ENCODE measurements at regions not wholly inside any gene's neighbourhood (a gene's known extent, or its start where the extent isn't known, plus 50 kb on each side); places are given as distances from the start of the nearest gene placed in this dataset.
A peak's percentile ranks its signal among the peaks of the same experiment; 100 is the strongest.
"Not testable (repeated sequence)": the region's sequence is repeated elsewhere in the genome, so short reads cannot be mapped to it uniquely, and the experiment has no call there.

DNA sequence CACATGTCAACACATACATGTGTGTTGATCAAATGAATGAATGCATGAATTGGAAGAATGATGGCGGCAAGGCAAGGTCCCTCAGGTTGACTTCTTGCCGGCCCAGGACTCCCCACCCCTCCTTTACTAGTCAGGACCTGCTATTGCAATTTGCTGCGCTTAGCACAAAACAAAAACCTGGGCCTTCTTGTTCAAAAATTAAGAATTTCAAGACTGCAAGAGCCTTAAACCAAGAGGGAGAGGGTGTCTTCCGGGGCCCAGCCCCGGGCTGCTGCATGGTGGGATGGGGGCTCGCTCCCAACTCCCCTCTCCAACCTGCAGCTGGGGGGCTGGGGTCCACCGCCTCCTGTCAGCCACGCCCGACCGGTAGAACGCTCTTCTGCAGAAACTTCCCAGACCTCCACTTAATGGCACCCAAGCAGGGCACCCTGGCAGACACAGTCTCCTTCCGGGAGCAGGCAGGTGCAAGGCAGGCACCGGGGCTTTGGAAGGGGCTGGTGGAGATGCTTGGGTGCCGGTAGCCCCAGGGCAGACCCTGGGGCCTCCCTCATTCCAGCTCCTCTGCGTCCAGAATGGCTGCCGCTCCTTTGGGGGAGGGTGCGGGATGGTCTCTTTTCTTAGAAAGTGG lies 2896.5 kb downstream of the RPIA start:
- H4K20me1 ChIP-seq (ENCODE audit: insufficient read depth); H3K4me1 ChIP-seq (replicated peaks; ENCODE audit: insufficient read depth); H3K4me2 ChIP-seq; H3K27ac ChIP-seq; intact Hi-C loops (cut with micrococcal nuclease; ENCODE audit: unreplicated experiment); BruUV-seq (replicated peaks); H3K9me2 ChIP-seq (ENCODE audit: insufficient read depth); H3K27me3 ChIP-seq (ENCODE audit: insufficient read depth, low read depth); H3K9me3 ChIP-seq (ENCODE audit: insufficient read depth, low read depth); DNase-seq; H3K36me3 ChIP-seq (ENCODE audit: low read depth); H3K4me3 ChIP-seq; CTCF ChIA-PET; H3K79me2 ChIP-seq (ENCODE audit: low read depth); H3F3A ChIP-seq (ENCODE audit: insufficient read depth, low read depth); H2AFZ ChIP-seq; POLR2A ChIA-PET (ENCODE audit: unreplicated experiment): not testable (repeated sequence)

DNA sequence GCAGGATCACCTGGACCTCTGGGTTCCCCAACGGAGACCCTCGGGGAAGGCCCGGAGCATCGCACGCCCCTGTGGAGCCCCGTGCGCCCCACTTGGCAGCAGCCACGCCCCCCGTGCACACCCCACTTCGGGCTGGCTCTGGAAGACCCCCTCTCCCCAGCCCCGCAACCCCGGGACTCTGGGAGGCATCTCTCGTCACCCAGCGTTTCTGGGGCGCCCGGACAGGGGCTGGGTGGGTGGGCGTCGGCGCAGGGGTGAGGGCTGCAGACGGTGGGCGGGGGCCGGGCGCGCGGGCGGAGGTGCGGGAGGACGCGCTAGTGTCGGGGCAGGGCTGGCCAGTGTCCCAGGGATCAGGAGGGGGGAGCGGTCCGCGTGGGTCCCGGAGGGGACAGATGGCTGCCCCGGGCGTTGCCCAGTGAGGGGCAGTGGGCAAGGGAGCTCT lies 2897.3 kb downstream of the RPIA start:
- H2AFZ ChIP-seq; H4K20me1 ChIP-seq (ENCODE audit: insufficient read depth); H3K4me2 ChIP-seq; H3K27me3 ChIP-seq (ENCODE audit: insufficient read depth, low read depth); H3K4me1 ChIP-seq (replicated peaks; ENCODE audit: insufficient read depth); POLR2A ChIA-PET (ENCODE audit: unreplicated experiment); H3K79me2 ChIP-seq (ENCODE audit: low read depth); DNase-seq; CTCF ChIA-PET; H3K9me3 ChIP-seq (ENCODE audit: insufficient read depth, low read depth); H3K9me2 ChIP-seq (ENCODE audit: insufficient read depth); H3K4me3 ChIP-seq; BruUV-seq (replicated peaks); H3F3A ChIP-seq (ENCODE audit: insufficient read depth, low read depth); H3K27ac ChIP-seq; H3K36me3 ChIP-seq (ENCODE audit: low read depth); intact Hi-C loops (cut with micrococcal nuclease; ENCODE audit: unreplicated experiment): not testable (repeated sequence)

DNA sequence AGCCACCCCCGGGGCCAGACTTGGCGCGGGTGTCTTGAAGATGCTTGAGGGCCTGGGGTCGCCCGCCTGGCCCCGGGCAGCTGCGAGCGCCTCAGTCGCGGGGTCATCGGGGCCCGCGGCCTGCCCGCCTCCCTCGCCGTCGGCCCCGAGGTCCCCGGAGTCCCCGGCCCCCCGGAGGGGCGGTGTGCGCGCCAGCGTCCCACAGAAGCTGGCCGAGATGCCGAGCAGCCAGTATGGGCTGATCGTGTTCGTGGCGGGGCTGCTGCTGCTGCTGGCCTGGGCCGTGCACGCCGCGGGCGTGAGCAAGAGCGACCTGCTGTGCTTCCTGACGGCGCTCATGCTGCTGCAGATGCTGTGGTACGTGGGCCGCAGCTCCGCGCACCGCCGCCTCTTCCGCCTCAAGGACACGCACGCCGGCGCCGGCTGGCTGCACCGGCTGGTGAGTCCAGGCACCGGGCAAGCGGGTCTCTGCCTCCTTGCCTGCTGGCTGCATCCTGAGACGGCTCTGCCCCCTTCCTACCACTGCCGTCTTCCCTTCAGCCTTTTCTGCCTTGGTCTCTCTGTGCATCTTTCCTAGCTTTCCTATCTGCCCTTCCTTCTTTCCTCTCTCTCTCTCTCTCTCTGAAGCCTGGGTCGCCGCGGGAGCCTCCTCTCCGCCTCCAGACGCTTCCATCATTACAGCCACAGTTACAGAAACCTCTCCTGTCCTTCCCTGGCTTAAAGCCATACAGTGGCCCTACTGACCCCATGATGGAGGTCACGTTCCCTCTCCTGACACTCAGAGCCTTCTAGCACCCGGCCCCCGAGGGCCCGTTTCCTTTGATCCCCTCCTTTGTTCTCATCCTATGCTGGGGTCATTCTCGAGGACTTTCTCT lies 2898.2 kb downstream of the RPIA start:
- H3K9me2 ChIP-seq (ENCODE audit: insufficient read depth); H3K4me3 ChIP-seq; H2AFZ ChIP-seq; POLR2A ChIA-PET (ENCODE audit: unreplicated experiment); H3K9me3 ChIP-seq (ENCODE audit: insufficient read depth, low read depth); CTCF ChIA-PET; BruUV-seq (replicated peaks); H3K27me3 ChIP-seq (ENCODE audit: insufficient read depth, low read depth); intact Hi-C loops (cut with micrococcal nuclease; ENCODE audit: unreplicated experiment); H3F3A ChIP-seq (ENCODE audit: insufficient read depth, low read depth); H3K4me2 ChIP-seq; H3K79me2 ChIP-seq (ENCODE audit: low read depth); H3K36me3 ChIP-seq (ENCODE audit: low read depth); H3K4me1 ChIP-seq (replicated peaks; ENCODE audit: insufficient read depth); H3K27ac ChIP-seq; DNase-seq; H4K20me1 ChIP-seq (ENCODE audit: insufficient read depth): not testable (repeated sequence)

DNA sequence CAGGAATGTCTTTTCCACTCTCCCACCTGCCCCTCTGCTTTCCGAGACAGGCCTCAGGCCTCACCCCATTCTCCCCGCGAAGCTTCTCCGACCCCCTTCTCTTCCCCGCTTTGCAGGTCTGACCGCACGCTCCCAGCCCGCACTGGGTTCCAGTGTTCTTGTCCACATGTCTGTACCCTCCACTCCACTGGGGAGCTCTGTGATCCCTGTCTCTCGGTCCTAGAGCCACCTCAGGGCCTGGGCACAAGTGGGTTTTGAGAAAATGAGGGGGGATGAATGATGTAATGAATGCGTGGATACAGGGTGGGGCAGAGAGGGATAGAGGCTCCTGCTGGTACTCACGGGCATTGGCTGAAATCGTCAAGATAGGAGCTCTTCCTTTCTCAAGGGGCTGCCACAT lies 2898.9 kb downstream of the RPIA start:
- H3K9me3 ChIP-seq (ENCODE audit: insufficient read depth, low read depth); H3F3A ChIP-seq (ENCODE audit: insufficient read depth, low read depth); BruUV-seq (replicated peaks); H3K36me3 ChIP-seq (ENCODE audit: low read depth); H3K27me3 ChIP-seq (ENCODE audit: insufficient read depth, low read depth); H4K20me1 ChIP-seq (ENCODE audit: insufficient read depth); POLR2A ChIA-PET (ENCODE audit: unreplicated experiment); H3K79me2 ChIP-seq (ENCODE audit: low read depth); DNase-seq; CTCF ChIA-PET; H3K27ac ChIP-seq; H2AFZ ChIP-seq; H3K4me3 ChIP-seq; H3K4me1 ChIP-seq (replicated peaks; ENCODE audit: insufficient read depth); H3K9me2 ChIP-seq (ENCODE audit: insufficient read depth); H3K4me2 ChIP-seq; intact Hi-C loops (cut with micrococcal nuclease; ENCODE audit: unreplicated experiment): not testable (repeated sequence)

DNA sequence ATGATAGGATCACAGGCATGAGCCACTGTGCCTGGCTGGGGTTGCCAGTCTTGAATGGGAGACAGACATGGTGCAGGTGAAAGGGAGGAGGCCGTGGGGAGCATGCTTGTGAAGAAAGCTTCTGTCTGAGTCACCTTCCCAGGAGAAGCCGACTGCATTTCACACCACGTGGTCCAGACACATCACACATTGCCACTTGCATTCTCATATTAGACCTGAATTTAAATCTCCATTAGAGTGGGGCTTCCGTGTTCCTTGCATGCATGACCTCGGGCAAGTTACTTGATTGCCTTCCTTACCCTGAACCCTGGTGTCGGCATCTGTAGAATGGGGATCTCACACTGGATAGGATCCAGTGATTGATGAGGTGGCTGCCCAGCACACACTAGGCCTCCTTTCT lies 2899.6 kb downstream of the RPIA start:
- H3K4me1 ChIP-seq (replicated peaks; ENCODE audit: insufficient read depth); BruUV-seq (replicated peaks); H3K4me3 ChIP-seq; H3K27ac ChIP-seq; H4K20me1 ChIP-seq (ENCODE audit: insufficient read depth); H3K4me2 ChIP-seq; CTCF ChIA-PET; H3K9me2 ChIP-seq (ENCODE audit: insufficient read depth); H2AFZ ChIP-seq; POLR2A ChIA-PET (ENCODE audit: unreplicated experiment); intact Hi-C loops (cut with micrococcal nuclease; ENCODE audit: unreplicated experiment); H3K27me3 ChIP-seq (ENCODE audit: insufficient read depth, low read depth); H3F3A ChIP-seq (ENCODE audit: insufficient read depth, low read depth); H3K36me3 ChIP-seq (ENCODE audit: low read depth); H3K9me3 ChIP-seq (ENCODE audit: insufficient read depth, low read depth); H3K79me2 ChIP-seq (ENCODE audit: low read depth): not testable (repeated sequence)
- peak in 1 of 2 experiments; percentile 25 for DNase-seq

DNA sequence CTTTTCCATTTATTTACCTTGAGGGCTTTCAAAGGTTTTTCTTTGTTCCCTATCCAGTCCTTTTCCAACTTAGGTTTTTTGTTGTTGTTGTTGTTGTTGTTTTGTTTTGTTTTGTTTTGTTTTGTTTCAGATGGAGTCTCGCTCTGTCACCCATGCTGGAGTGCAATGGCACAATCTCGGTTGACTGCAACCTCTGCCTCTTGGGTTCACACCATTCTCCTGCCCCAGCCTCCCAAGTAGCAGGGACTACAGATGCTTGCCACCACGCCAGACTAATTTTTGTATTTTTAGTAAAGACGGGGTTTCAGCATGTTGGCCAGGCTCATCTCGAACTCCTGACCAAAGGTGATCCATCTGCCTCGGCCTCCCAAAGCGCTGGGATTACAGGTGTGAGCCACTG lies 2906.0 kb downstream of the RPIA start:
- intact Hi-C loops (cut with micrococcal nuclease; ENCODE audit: unreplicated experiment); H3K27me3 ChIP-seq (ENCODE audit: insufficient read depth, low read depth); H3K79me2 ChIP-seq (ENCODE audit: low read depth); H3K27ac ChIP-seq; H3K9me2 ChIP-seq (ENCODE audit: insufficient read depth); H4K20me1 ChIP-seq (ENCODE audit: insufficient read depth); H3K36me3 ChIP-seq (ENCODE audit: low read depth); BruUV-seq (replicated peaks); DNase-seq; H3F3A ChIP-seq (ENCODE audit: insufficient read depth, low read depth); H3K4me3 ChIP-seq; H2AFZ ChIP-seq; H3K9me3 ChIP-seq (ENCODE audit: insufficient read depth, low read depth); H3K4me2 ChIP-seq; POLR2A ChIA-PET (ENCODE audit: unreplicated experiment); CTCF ChIA-PET: not testable (repeated sequence)
- peaks cover 18% of the 10 kb centered on the region for H3K4me1 ChIP-seq (replicated peaks; ENCODE audit: insufficient read depth)

DNA sequence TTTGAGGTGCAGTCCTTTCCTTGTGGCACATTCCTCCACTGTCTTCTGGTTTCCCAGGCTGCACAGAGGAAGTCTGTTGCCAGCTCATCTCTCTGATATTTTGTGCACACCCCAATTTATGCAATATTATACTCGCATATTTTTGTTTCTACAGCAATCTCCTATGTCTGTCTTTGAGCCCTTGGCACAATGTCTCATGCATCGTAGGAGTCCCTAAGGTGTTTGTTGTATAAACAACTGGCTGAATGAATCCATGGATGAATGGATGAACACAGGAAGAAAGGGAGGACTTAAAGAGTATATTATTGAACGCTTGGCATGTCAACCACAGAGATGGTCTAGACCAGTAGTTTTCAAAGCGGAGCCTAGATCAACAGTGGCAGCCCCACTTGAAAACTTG lies 2907.0 kb downstream of the RPIA start:
- H3K9me3 ChIP-seq (ENCODE audit: insufficient read depth, low read depth); H3K79me2 ChIP-seq (ENCODE audit: low read depth); H3K27me3 ChIP-seq (ENCODE audit: insufficient read depth, low read depth); H3K4me3 ChIP-seq; H3K9me2 ChIP-seq (ENCODE audit: insufficient read depth); intact Hi-C loops (cut with micrococcal nuclease; ENCODE audit: unreplicated experiment); H4K20me1 ChIP-seq (ENCODE audit: insufficient read depth); CTCF ChIA-PET; POLR2A ChIA-PET (ENCODE audit: unreplicated experiment); H2AFZ ChIP-seq; BruUV-seq (replicated peaks); H3K36me3 ChIP-seq (ENCODE audit: low read depth); H3F3A ChIP-seq (ENCODE audit: insufficient read depth, low read depth): not testable (repeated sequence)
- DNase-seq = peak; percentile 75 to 87
- Histone ChIP-seq H3K4me1 (replicated peaks; ENCODE audit: insufficient read depth) (peaks cover 18% of the 10 kb centered on the region), H3K27ac (peak overlapping the region; percentile 64), H3K4me2 (peak overlapping the region; percentile 20)
